ENCODE measurements at regions not wholly inside any gene's neighbourhood (a gene's known extent, or its start where the extent isn't known, plus 50 kb on each side); places are given as distances from the start of the nearest gene placed in this dataset.

- no peak for DNase-seq (ENCODE audit: low read depth)
- TF ChIP-seq CTCF (IDR thresholded peaks at IDR 0.05; ENCODE audit: insufficient read depth, low read depth, low read length, missing control alignments) = no peak
- H3K4me3 ChIP-seq (ENCODE audit: low read depth, low read length) = no peak overlapping the region
These were observed 176.8 kb upstream of the ALKAL2 start for GRCh38 chr2:464562-465309.

GRCh38 chr2:460861-461260, 173.0 kb upstream of the ALKAL2 start:
- DNase-seq (ENCODE audit: low read depth) = peak; percentile 35
- TF ChIP-seq CTCF (IDR thresholded peaks at IDR 0.05; ENCODE audit: insufficient read depth, low read depth, low read length, missing control alignments) = no peak
- H3K4me3 ChIP-seq (ENCODE audit: low read depth, low read length) = no peak overlapping the region

GRCh38 chr2:459931-460330, 172.0 kb upstream of the ALKAL2 start:
- no peak for TF ChIP-seq CTCF (IDR thresholded peaks at IDR 0.05; ENCODE audit: insufficient read depth, low read depth, low read length, missing control alignments)
- no peak for DNase-seq (ENCODE audit: low read depth)
- no peak overlapping the region for H3K4me3 ChIP-seq (ENCODE audit: low read depth, low read length)

GRCh38 chr2:458425-458815, 170.5 kb upstream of the ALKAL2 start:
- DNase-seq (ENCODE audit: low read depth) = no peak

GRCh38 chr2:457792-458424, 170.0 kb upstream of the ALKAL2 start:
- no peak for DNase-seq (ENCODE audit: low read depth)
- H3K4me3 ChIP-seq (ENCODE audit: low read depth, low read length) = no peak overlapping the region
- no peak for TF ChIP-seq CTCF (IDR thresholded peaks at IDR 0.05; ENCODE audit: insufficient read depth, low read depth, low read length, missing control alignments)

More at GRCh38 chr2:458425-458815, 170.5 kb upstream of the ALKAL2 start:
- H3K4me3 ChIP-seq (ENCODE audit: low read depth, low read length) = no peak overlapping the region
- TF ChIP-seq CTCF (IDR thresholded peaks at IDR 0.05; ENCODE audit: insufficient read depth, low read depth, low read length, missing control alignments) = no peak

GRCh38 chr2:457262-457661, 169.4 kb upstream of the ALKAL2 start:
- no peak overlapping the region for H3K4me3 ChIP-seq (ENCODE audit: low read depth, low read length)
- DNase-seq (ENCODE audit: low read depth) = no peak
- TF ChIP-seq CTCF (IDR thresholded peaks at IDR 0.05; ENCODE audit: insufficient read depth, low read depth, low read length, missing control alignments) = no peak
